Uterus (tissue), 3 donors: ENCODE measurements at regions not wholly inside any gene's neighbourhood (a gene's known extent, or its start where the extent isn't known, plus 50 kb on each side); places are given as distances from the start of the nearest gene placed in this dataset.

Experiments used
- DNase-seq, 2 donors: peaks; one replicate each; pipeline ENCODE4 v3.0.0-alpha.2; 2019 to 2020
- H3K27ac ChIP-seq, 2 donors: fragments of 200-600 bp; sonication (generic); 1 replicate in 1 of 2; 2 replicates in 1 of 2; pipeline ENCODE4 v1.5.1; 2016 to 2018
- H3K27me3 ChIP-seq, 2 donors: fragments of 200-600 bp; sonication (generic); one replicate each; pipeline ENCODE4 v1.5.1; 2018 to 2019; ENCODE audit warnings: control low read depth in 1 of 2
- H3K36me3 ChIP-seq, 2 donors: fragments of 200-600 bp; sonication (generic); one replicate each; pipeline ENCODE4 v1.5.1; 2019; ENCODE audit warnings: control low read depth in 1 of 2
- H3K4me1 ChIP-seq, 2 donors: fragments of 200-600 bp; sonication (generic); one replicate each; pipeline ENCODE4 v1.5.1; 2018 to 2019; ENCODE audit warnings: control low read depth in 1 of 2
- H3K4me3 ChIP-seq, 2 donors: fragments of 200-600 bp; sonication (generic); 1 replicate in 1 of 2; 2 replicates in 1 of 2; pipeline ENCODE4 v1.5.1; 2018 to 2019; ENCODE audit warnings: mild to moderate bottlenecking in 1 of 2
- H3K9me3 ChIP-seq, 2 donors: fragments of 200-600 bp; sonication (generic); one replicate each; pipeline ENCODE4 v1.5.1; 2019; ENCODE audit warnings: control low read depth in 1 of 2
- CTCF ChIP-seq, 4 experiments: fragments of 200-600 bp in 2 of 4; fragments of 450-650 bp in 2 of 4; sonication (generic) in 2 of 4; IDR thresholded peaks; one replicate each; pipeline ENCODE4 v1.5.1; 2016 to 2019; ENCODE audit warnings: antibody characterized with exemption in 4 of 4, mild to moderate bottlenecking in 2 of 4, moderate library complexity in 1 of 4
- POLR2A ChIP-seq, 2 donors: fragments of 450-650 bp; IDR thresholded peaks; one replicate each; pipeline ENCODE4 v1.6.1; 2016; ENCODE audit warnings: antibody characterized with exemption in 2 of 2, mild to moderate bottlenecking in 1 of 2, moderate library complexity in 1 of 2
- intact Hi-C: fragments of 100-400 bp; cut with DNase I; formaldehyde crosslinking; loops from one replicate; pipeline ENCODE4 v1.15.1; 2023; ENCODE audit warnings: low total_unique reads
- donor health status: DM: yes; HTN: yes; CAD: no.

GRCh38 chr4:35541888-35542213, 702.5 kb downstream of the ARAP2 start:
- Histone ChIP-seq H3K36me3 (no peaks in the 10 kb centered on the region), H3K9me3 (no peaks in the 10 kb centered on the region), H3K4me3 (no peak overlapping the region), H3K27me3 (no peaks in the 10 kb centered on the region), H3K4me1 (no peaks in the 10 kb centered on the region), H3K27ac (no peak overlapping the region)
- TF ChIP-seq POLR2A (IDR thresholded peaks at IDR 0.05) (no peak), CTCF (IDR thresholded peaks at IDR 0.05) (no peak)
- intact Hi-C loops = no loop called here
- no peak for DNase-seq

GRCh38 chr4:35548921-35549320, 695.4 kb downstream of the ARAP2 start:
- TF ChIP-seq POLR2A (IDR thresholded peaks at IDR 0.05) (no peak), CTCF (IDR thresholded peaks at IDR 0.05) (no peak)
- H3K9me3 ChIP-seq = no peaks in the 10 kb centered on the region
- no peak for DNase-seq
- H3K36me3 ChIP-seq = no peaks in the 10 kb centered on the region
- no peaks in the 10 kb centered on the region for H3K4me1 ChIP-seq
- intact Hi-C loops = no loop called here
- H3K27ac ChIP-seq = no peak overlapping the region
- H3K4me3 ChIP-seq = no peak overlapping the region
- no peaks in the 10 kb centered on the region for H3K27me3 ChIP-seq

- no peak overlapping the region for H3K4me3 ChIP-seq
- H3K36me3 ChIP-seq = no peaks in the 10 kb centered on the region
- TF ChIP-seq POLR2A (IDR thresholded peaks at IDR 0.05) = no peak
- no peak overlapping the region for H3K27ac ChIP-seq
- no peaks in the 10 kb centered on the region for H3K4me1 ChIP-seq
- intact Hi-C loops = no loop called here
- no peaks in the 10 kb centered on the region for H3K9me3 ChIP-seq
- no peak for DNase-seq
- H3K27me3 ChIP-seq = no peaks in the 10 kb centered on the region
Observed at GRCh38 chr4:35556387-35556786, 687.9 kb downstream of the ARAP2 start.

GRCh38 chr4:35559559-35560365, 684.6 kb downstream of the ARAP2 start:
- TF ChIP-seq POLR2A (IDR thresholded peaks at IDR 0.05) (no peak), CTCF (IDR thresholded peaks at IDR 0.05) (no peak)
- Histone ChIP-seq H3K9me3 (no peaks in the 10 kb centered on the region), H3K27me3 (no peaks in the 10 kb centered on the region), H3K4me3 (no peak overlapping the region), H3K27ac (no peak overlapping the region), H3K4me1 (no peaks in the 10 kb centered on the region), H3K36me3 (no peaks in the 10 kb centered on the region)
- intact Hi-C loops = no loop called here
- DNase-seq = no peak

GRCh38 chr4:35562861-35563260, 681.5 kb downstream of the ARAP2 start:
- no peak for DNase-seq
- Histone ChIP-seq H3K27me3 (no peaks in the 10 kb centered on the region), H3K9me3 (no peaks in the 10 kb centered on the region), H3K4me3 (no peak overlapping the region), H3K36me3 (no peaks in the 10 kb centered on the region), H3K4me1 (no peaks in the 10 kb centered on the region), H3K27ac (no peak overlapping the region)
- no peak for TF ChIP-seq CTCF (IDR thresholded peaks at IDR 0.05)
- TF ChIP-seq POLR2A (IDR thresholded peaks at IDR 0.05) = no peak
- intact Hi-C loops = no loop called here

GRCh38 chr4:35565640-35566039, 678.7 kb downstream of the ARAP2 start:
- intact Hi-C loops = no loop called here
- H3K4me1 ChIP-seq = no peaks in the 10 kb centered on the region
- TF ChIP-seq POLR2A (IDR thresholded peaks at IDR 0.05) = no peak
- TF ChIP-seq CTCF (IDR thresholded peaks at IDR 0.05) = no peak
- H3K36me3 ChIP-seq = no peaks in the 10 kb centered on the region
- no peaks in the 10 kb centered on the region for H3K27me3 ChIP-seq
- no peak for DNase-seq
- no peaks in the 10 kb centered on the region for H3K9me3 ChIP-seq
- H3K4me3 ChIP-seq = no peak overlapping the region
- no peak overlapping the region for H3K27ac ChIP-seq
